ENCODE measurements at regions not wholly inside any gene's neighbourhood (a gene's known extent, or its start where the extent isn't known, plus 50 kb on each side); places are given as distances from the start of the nearest gene placed in this dataset.

DNA sequence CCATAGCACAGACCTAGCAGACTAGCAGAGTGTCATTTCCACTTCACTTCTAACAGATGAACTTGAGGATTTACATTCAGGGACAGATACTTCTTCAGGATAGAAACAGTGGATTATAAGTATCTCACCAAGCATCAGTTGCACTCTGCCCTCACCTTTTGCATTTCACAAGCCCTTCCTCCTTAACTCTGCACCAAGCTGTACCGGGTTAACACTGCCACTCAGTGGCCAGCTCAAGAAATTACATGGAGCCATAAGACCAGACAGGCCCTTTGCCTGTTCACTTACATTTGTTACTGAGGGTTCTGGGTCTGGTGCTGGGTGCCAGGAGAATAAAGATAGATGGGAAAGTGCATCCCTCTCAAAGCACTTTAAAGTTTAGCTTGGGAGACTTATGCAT lies 309.8 kb downstream of the SHANK2 start:
- Histone ChIP-seq H3K9me3 (ENCODE audit: control insufficient read depth, insufficient read depth, low read depth, low read length) (peaks cover 39% of the 10 kb centered on the region), H3K36me3 (ENCODE audit: control insufficient read depth, insufficient read depth, low read length) (no peaks in the 10 kb centered on the region), H3K4me1 (ENCODE audit: control insufficient read depth, insufficient read depth, low read length) (no peaks in the 10 kb centered on the region), H3K4me3 (ENCODE audit: low read depth, low read length) (no peak overlapping the region), H3K27ac (ENCODE audit: low read depth, low read length) (no peak overlapping the region), H3K27me3 (ENCODE audit: control insufficient read depth, insufficient read depth, low read length) (no peaks in the 10 kb centered on the region; the same call in 1 of the 2 replicates), H3K9ac (ENCODE audit: low read length) (no peak overlapping the region)

DNA sequence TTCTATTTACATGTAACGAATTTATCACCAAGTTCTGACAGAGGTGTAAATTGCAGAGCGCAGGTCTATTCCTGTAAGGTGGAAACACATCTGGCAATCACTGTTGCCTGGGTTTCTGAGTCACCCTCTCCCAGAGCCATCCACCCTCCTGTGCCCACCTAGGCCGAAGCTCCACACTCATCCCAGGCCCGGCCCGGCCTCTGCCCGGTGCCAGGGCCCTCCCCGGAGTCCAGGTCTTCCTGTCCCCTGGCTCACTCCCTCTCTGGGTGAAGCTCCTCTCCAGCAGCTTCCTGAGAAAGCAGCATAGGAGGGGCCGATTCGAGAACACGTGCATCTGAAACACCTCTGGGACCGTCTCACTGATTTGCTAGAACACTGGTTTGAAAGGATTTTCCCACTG lies 308.2 kb downstream of the SHANK2 start:
- Histone ChIP-seq H3K4me3 (ENCODE audit: low read depth, low read length) (no peak overlapping the region), H3K27me3 (ENCODE audit: control insufficient read depth, insufficient read depth, low read length) (no peaks in the 10 kb centered on the region; the same call in 1 of the 2 replicates), H3K4me1 (ENCODE audit: control insufficient read depth, insufficient read depth, low read length) (no peaks in the 10 kb centered on the region), H3K9ac (ENCODE audit: low read length) (no peak overlapping the region), H3K27ac (ENCODE audit: low read depth, low read length) (no peak overlapping the region), H3K36me3 (ENCODE audit: control insufficient read depth, insufficient read depth, low read length) (no peaks in the 10 kb centered on the region), H3K9me3 (ENCODE audit: control insufficient read depth, insufficient read depth, low read depth, low read length) (peaks cover 39% of the 10 kb centered on the region)

DNA sequence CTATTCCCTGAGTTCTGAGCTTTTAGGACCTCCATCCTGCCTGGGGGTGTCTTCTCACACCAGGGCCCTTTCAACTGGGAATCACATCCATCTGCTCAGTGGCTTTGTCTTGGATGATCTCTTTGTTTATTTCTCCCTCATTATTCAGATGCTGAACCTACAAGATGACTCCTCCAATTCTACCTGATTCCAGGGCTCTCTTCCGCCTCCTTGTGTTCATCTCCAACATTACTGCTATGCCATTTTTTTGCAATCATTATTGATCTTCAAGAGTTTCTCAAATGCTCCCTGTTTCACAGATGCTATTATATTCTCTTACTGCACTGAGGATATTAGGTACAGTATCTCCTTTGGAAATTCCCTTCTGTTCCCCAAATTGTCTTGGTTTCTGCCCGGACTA lies 307.7 kb downstream of the SHANK2 start:
- Histone ChIP-seq H3K27me3 (ENCODE audit: control insufficient read depth, insufficient read depth, low read length) (no peaks in the 10 kb centered on the region; the same call in 1 of the 2 replicates), H3K27ac (ENCODE audit: low read depth, low read length) (no peak overlapping the region), H3K9me3 (ENCODE audit: control insufficient read depth, insufficient read depth, low read depth, low read length) (peaks cover 39% of the 10 kb centered on the region), H3K9ac (ENCODE audit: low read length) (no peak overlapping the region), H3K4me1 (ENCODE audit: control insufficient read depth, insufficient read depth, low read length) (no peaks in the 10 kb centered on the region), H3K4me3 (ENCODE audit: low read depth, low read length) (no peak overlapping the region), H3K36me3 (ENCODE audit: control insufficient read depth, insufficient read depth, low read length) (no peaks in the 10 kb centered on the region)

- no peaks in the 10 kb centered on the region; the same call in 1 of the 2 replicates for H3K27me3 ChIP-seq (ENCODE audit: control insufficient read depth, insufficient read depth, low read length)
- H3K36me3 ChIP-seq (ENCODE audit: control insufficient read depth, insufficient read depth, low read length): no peaks in the 10 kb centered on the region
- no peak overlapping the region for H3K9ac ChIP-seq (ENCODE audit: low read length)
- H3K27ac ChIP-seq (ENCODE audit: low read depth, low read length): no peak overlapping the region
- H3K4me1 ChIP-seq (ENCODE audit: control insufficient read depth, insufficient read depth, low read length): no peaks in the 10 kb centered on the region
- no peak overlapping the region for H3K4me3 ChIP-seq (ENCODE audit: low read depth, low read length)
- peaks cover 13% of the 10 kb centered on the region for H3K9me3 ChIP-seq (ENCODE audit: control insufficient read depth, insufficient read depth, low read depth, low read length)
Observed at GRCh38 chr11:70948398-70948797, 304.0 kb downstream of the SHANK2 start.

DNA sequence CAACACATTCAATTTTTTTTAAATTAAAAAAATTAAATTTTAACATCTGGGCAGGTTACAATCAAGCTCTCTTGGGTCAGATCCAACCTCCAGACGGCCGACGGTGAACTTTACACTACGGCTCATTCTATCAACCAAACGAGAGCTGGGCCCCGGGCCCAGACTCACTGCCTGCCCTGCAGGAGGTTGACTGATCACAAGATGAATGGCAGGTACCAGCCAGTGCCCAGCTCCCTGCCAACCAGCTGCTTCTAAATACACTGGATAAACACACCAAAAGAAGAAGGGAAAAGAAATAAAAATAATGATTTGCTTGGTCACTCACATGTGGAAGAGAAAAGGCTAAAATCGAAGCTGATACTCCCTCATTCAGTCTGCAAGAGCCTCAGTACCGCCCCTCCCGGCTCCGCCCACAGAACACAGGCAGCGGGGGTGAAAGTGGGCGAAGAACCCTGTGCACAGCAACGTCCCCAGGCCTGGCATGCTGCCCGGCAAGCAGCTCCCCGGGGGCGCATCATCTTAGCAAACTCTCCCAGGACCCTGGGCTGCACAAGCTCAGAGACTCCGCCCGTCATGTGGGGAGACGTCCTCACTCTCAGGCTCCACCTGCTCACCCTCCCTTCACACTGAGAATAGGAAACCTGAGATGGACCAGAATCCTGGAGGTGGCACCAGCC lies 303.4 kb downstream of the SHANK2 start:
- no peaks in the 10 kb centered on the region; the same call in 1 of the 2 replicates for H3K27me3 ChIP-seq (ENCODE audit: control insufficient read depth, insufficient read depth, low read length)
- no peaks in the 10 kb centered on the region for H3K36me3 ChIP-seq (ENCODE audit: control insufficient read depth, insufficient read depth, low read length)
- H3K4me3 ChIP-seq (ENCODE audit: low read depth, low read length): no peak overlapping the region
- H3K27ac ChIP-seq (ENCODE audit: low read depth, low read length): no peak overlapping the region
- no peaks in the 10 kb centered on the region for H3K4me1 ChIP-seq (ENCODE audit: control insufficient read depth, insufficient read depth, low read length)
- H3K9me3 ChIP-seq (ENCODE audit: control insufficient read depth, insufficient read depth, low read depth, low read length): peaks cover 8% of the 10 kb centered on the region
- H3K9ac ChIP-seq (ENCODE audit: low read length): no peak overlapping the region

DNA sequence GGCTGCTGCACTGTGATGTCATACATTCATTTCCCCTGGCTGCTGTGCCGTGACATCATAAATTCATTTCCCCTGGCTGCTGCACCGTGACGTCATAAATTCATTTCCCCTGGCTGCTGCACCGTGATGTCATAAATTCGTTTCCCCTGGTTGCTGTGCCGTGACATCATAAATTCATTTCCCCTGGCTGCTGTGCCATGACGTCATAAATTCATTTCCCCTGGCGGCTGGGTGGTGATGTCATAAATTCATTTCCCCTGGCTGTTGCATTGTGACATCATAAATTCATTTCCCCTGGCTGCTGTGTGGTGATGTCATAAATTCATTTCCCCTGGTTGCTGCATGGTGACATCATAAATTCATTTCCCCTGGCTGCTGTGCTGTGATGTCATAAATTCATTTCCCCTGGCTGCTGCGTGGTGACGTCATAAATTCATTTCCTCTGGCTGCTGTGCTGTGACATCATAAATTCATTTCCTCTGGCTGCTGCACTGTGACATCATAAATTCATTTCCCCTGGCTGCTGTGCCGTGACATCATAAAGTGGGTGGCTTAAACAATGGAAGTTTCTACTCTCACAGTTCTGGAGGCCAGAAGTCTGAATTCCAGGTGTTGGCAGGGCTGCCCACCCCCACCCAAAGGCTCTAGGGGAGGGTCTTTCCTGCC lies 301.1 kb downstream of the SHANK2 start:
- Histone ChIP-seq H3K27ac (ENCODE audit: low read depth, low read length) (no peak overlapping the region), H3K27me3 (ENCODE audit: control insufficient read depth, insufficient read depth, low read length) (no peaks in the 10 kb centered on the region; the same call in 1 of the 2 replicates), H3K9ac (ENCODE audit: low read length) (no peak overlapping the region), H3K9me3 (ENCODE audit: control insufficient read depth, insufficient read depth, low read depth, low read length) (peaks cover 2% of the 10 kb centered on the region; the same call in 1 of the 2 replicates), H3K4me3 (ENCODE audit: low read depth, low read length) (no peak overlapping the region), H3K4me1 (ENCODE audit: control insufficient read depth, insufficient read depth, low read length) (no peaks in the 10 kb centered on the region), H3K36me3 (ENCODE audit: control insufficient read depth, insufficient read depth, low read length) (no peaks in the 10 kb centered on the region)

- no peaks in the 10 kb centered on the region for H3K4me1 ChIP-seq (ENCODE audit: control insufficient read depth, insufficient read depth, low read length)
Observed at GRCh38 chr11:70952191-70952590, 300.2 kb downstream of the SHANK2 start.

GRCh38 chr11:70953720-70954119 lies 298.7 kb downstream of the SHANK2 start:
- no peak overlapping the region for H3K4me3 ChIP-seq (ENCODE audit: low read depth, low read length)
- no peak overlapping the region for H3K27ac ChIP-seq (ENCODE audit: low read depth, low read length)
- peaks cover 2% of the 10 kb centered on the region; the same call in 1 of the 2 replicates for H3K9me3 ChIP-seq (ENCODE audit: control insufficient read depth, insufficient read depth, low read depth, low read length)

More at GRCh38 chr11:70952191-70952590, 300.2 kb downstream of the SHANK2 start:
- no peaks in the 10 kb centered on the region for H3K27me3 ChIP-seq (ENCODE audit: control insufficient read depth, insufficient read depth, low read length)
- H3K9me3 ChIP-seq (ENCODE audit: control insufficient read depth, insufficient read depth, low read depth, low read length): peaks cover 2% of the 10 kb centered on the region; the same call in 1 of the 2 replicates
- H3K27ac ChIP-seq (ENCODE audit: low read depth, low read length): no peak overlapping the region
- H3K9ac ChIP-seq (ENCODE audit: low read length): no peak overlapping the region
- H3K4me3 ChIP-seq (ENCODE audit: low read depth, low read length): no peak overlapping the region
- no peaks in the 10 kb centered on the region for H3K36me3 ChIP-seq (ENCODE audit: control insufficient read depth, insufficient read depth, low read length)

DNA sequence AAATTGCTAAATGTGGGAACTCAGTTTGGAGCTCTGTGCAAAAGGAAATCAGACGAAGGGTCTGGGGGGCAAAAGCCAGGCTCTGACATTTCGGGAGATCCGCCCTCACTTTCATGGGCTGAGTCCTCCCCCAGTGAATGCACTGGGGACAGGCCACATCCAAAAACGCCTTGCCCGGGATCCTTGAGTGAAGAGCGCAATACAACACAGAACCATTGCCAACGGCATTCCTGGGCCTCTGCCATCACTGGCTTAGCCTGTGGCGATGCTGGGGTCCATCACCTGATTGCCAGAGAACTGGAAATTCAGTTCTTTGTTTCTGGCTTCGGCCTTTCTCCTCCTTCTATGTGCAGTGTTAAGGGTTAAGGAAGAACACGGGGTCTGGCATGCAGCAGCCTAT lies 297.9 kb downstream of the SHANK2 start:
- no peaks in the 10 kb centered on the region for H3K36me3 ChIP-seq (ENCODE audit: control insufficient read depth, insufficient read depth, low read length)
- H3K27ac ChIP-seq (ENCODE audit: low read depth, low read length): no peak overlapping the region
- peaks cover 2% of the 10 kb centered on the region; the same call in 1 of the 2 replicates for H3K9me3 ChIP-seq (ENCODE audit: control insufficient read depth, insufficient read depth, low read depth, low read length)
- H3K4me1 ChIP-seq (ENCODE audit: control insufficient read depth, insufficient read depth, low read length): no peaks in the 10 kb centered on the region
- no peaks in the 10 kb centered on the region for H3K27me3 ChIP-seq (ENCODE audit: control insufficient read depth, insufficient read depth, low read length)
- no peak overlapping the region for H3K9ac ChIP-seq (ENCODE audit: low read length)
- H3K4me3 ChIP-seq (ENCODE audit: low read depth, low read length): no peak overlapping the region

More at GRCh38 chr11:70953720-70954119, 298.7 kb downstream of the SHANK2 start:
- H3K27me3 ChIP-seq (ENCODE audit: control insufficient read depth, insufficient read depth, low read length): no peaks in the 10 kb centered on the region
- H3K4me1 ChIP-seq (ENCODE audit: control insufficient read depth, insufficient read depth, low read length): no peaks in the 10 kb centered on the region
- H3K36me3 ChIP-seq (ENCODE audit: control insufficient read depth, insufficient read depth, low read length): no peaks in the 10 kb centered on the region
- H3K9ac ChIP-seq (ENCODE audit: low read length): no peak overlapping the region

Measured in HUES6 (cell line).